Keratinocyte (primary cell): ENCODE measurements at regions not wholly inside any gene's neighbourhood (a gene's known extent, or its start where the extent isn't known, plus 50 kb on each side); places are given as distances from the start of the nearest gene placed in this dataset.

Source experiments
- DNase-seq: peaks from one replicate; pipeline ENCODE4 v3.0.0-alpha.2; 2011; ENCODE audit warnings: low read depth, missing footprints, low spot score
- FAIRE-seq: peaks from 2 replicates; lab custom pipeline; 2011; peaks lifted over from hg19 to GRCh38; lab: Jason Lieb, UNC
- H2AFZ ChIP-seq: 2 replicates; pipeline ENCODE4 v1.6.0; 2012; ENCODE audit warnings: low read length, control low read depth, inconsistent platforms; ENCODE audit not compliant: control insufficient read depth
- H3K27ac ChIP-seq: 2 replicates; pipeline ENCODE4 v1.5.1; 2011; ENCODE audit warnings: low read length; ENCODE audit not compliant: control insufficient read depth, insufficient read depth
- H3K27me3 ChIP-seq: 3 replicates; pipeline ENCODE4 v1.6.0; 2011; ENCODE audit warnings: low read length; ENCODE audit not compliant: control insufficient read depth, insufficient read depth; ENCODE audit errors: extremely low read depth
- H3K36me3 ChIP-seq, 2 experiments: 2 replicates in 1 of 2; 3 replicates in 1 of 2; pipeline ENCODE4 v1.5.1; 2011; ENCODE audit warnings: low read length in 2 of 2, mild to moderate bottlenecking in 1 of 2; ENCODE audit not compliant: control insufficient read depth in 2 of 2, insufficient read depth in 2 of 2; ENCODE audit errors: extremely low read depth in 1 of 2
- H3K4me1 ChIP-seq: 3 replicates; pipeline ENCODE4 v1.5.1; 2011; ENCODE audit warnings: low read length; ENCODE audit not compliant: control insufficient read depth, insufficient read depth; ENCODE audit errors: extremely low read depth
- H3K4me2 ChIP-seq: 3 replicates; pipeline ENCODE4 v1.6.0; 2011; ENCODE audit warnings: low read depth, low read length; ENCODE audit not compliant: control insufficient read depth, insufficient read depth; ENCODE audit errors: extremely low read depth
- H3K4me3 ChIP-seq, 3 experiments: fragments of 200-600 bp in 1 of 3; sonication (generic) in 1 of 3; 2 replicates in 2 of 3; 3 replicates in 1 of 3; pipeline ENCODE4 v1.5.1; 2011 to 2016; ENCODE audit warnings: low read length in 3 of 3, mild to moderate bottlenecking in 3 of 3, control low read depth in 2 of 3, inconsistent platforms in 1 of 3, low read depth in 1 of 3, mixed read lengths in 1 of 3, mixed run types in 1 of 3, moderate library complexity in 1 of 3; ENCODE audit not compliant: control insufficient read depth in 2 of 3, insufficient read depth in 2 of 3; ENCODE audit errors: extremely low read depth in 1 of 3
- H3K79me2 ChIP-seq: 2 replicates; pipeline ENCODE4 v1.6.0; 2012; ENCODE audit warnings: low read length; ENCODE audit not compliant: control insufficient read depth, insufficient read depth
- H3K9ac ChIP-seq: 3 replicates; pipeline ENCODE4 v1.6.0; 2011; ENCODE audit warnings: low read length; ENCODE audit not compliant: control insufficient read depth, insufficient read depth; ENCODE audit errors: extremely low read depth
- H3K9me1 ChIP-seq: 3 replicates; pipeline ENCODE4 v1.6.0; 2011; ENCODE audit warnings: low read length; ENCODE audit not compliant: control insufficient read depth, insufficient read depth; ENCODE audit errors: extremely low read depth
- H3K9me3 ChIP-seq: 2 replicates; pipeline ENCODE4 v1.5.1; 2012; ENCODE audit warnings: low read depth, low read length; ENCODE audit not compliant: control insufficient read depth
- H4K20me1 ChIP-seq: 3 replicates; pipeline ENCODE4 v1.6.0; 2011; ENCODE audit warnings: low read length; ENCODE audit not compliant: control insufficient read depth, insufficient read depth; ENCODE audit errors: extremely low read depth
- EZH2 ChIP-seq: IDR thresholded peaks from one replicate; pipeline ENCODE4 v1.6.1; 2012; ENCODE audit warnings: inconsistent platforms, mild to moderate bottlenecking, low read length, moderate library complexity
- dilution Hi-C: fragments of 300-500 bp; cut with MboI; formaldehyde crosslinking; loops from one replicate; pipeline ENCODE4 v1.7.0; 2020; ENCODE audit warnings: low sequenced_read_pairs; ENCODE audit not compliant: extremely low pct_ligation_motif_present
- TF ChIP-seq, protein P1 (sequence below), 3 experiments: IDR thresholded peaks in 1 of 3; conservative IDR thresholded peaks in 1 of 3; optimal IDR thresholded peaks in 1 of 3; 2 replicates in 2 of 3; 3 replicates in 1 of 3; pipeline versions ENCODE3 to v1.5.1; 2011; ENCODE audit warnings: low read length in 3 of 3, mild to moderate bottlenecking in 3 of 3, moderate library complexity in 2 of 3, control low read depth in 1 of 3, inconsistent platforms in 1 of 3; ENCODE audit not compliant: insufficient read depth in 2 of 3; ENCODE audit errors: extremely low read depth in 1 of 3

DNA sequence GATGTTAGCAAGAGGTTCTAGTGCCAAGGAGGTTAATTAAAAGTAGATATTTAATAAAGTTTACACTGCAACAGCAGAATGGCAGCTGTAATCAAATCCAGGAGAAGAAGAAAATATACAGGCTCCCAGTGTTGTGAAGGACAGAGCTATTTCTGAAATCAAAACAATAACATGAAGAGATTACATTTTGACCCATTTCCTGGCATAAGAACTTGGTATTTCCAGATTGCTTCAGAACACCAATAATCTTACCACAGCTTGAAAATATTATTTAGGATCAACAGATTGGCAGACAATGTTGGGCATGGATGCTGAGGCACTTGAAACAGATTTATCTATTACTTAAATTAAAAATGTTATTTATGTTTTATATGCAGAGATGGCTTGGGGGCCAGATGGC lies 692.5 kb downstream of the KCNA4 start:
- peaks cover 6% of the 10 kb centered on the region for H3K4me1 ChIP-seq

DNA sequence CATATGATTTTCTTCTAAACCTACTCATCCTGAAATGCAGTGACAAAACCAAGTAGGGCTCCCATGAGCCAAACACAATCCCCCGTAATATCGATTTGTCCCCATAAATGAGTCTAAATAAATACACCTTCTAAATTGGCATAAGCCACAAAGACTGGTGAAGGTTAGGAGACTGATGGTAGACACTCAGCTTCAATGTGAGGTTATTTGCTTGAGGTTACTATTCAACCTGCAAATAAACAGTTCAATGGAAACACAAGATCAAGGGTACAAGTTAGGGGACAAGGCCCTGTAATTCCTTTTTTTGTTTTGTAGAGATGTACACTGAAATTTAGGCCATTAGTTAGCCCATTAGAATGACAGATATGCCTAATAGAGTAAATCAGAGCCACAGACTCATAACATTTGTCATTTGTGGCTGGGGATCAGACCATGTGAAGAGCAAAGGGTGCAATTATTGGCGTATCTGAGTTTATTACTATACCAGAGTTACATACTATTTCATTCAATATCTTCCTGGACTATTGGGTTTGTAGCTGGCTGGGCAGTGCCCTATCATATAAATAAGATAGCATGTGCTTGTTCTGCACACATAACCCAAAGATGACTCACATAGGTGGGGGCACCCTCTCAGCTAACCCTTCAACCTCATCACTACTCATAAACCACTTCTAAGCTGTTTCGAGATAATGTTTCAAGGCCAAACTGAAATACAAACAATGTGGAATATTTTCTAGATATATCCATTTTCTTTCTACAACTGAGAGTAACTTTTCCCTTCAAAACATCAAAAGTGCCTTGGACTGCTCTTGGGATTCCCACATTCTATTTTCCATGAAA lies 695.3 kb downstream of the KCNA4 start:
- Histone ChIP-seq H3K36me3 (no peaks in the 10 kb centered on the region), H3K4me1 (no peaks in the 10 kb centered on the region), H2AFZ (no peak overlapping the region), H4K20me1 (no peaks in the 10 kb centered on the region), H3K9me3 (no peaks in the 10 kb centered on the region), H3K27me3 (no peaks in the 10 kb centered on the region), H3K27ac (no peak overlapping the region), H3K9me1 (no peaks in the 10 kb centered on the region), H3K4me3 (no peak overlapping the region), H3K4me2 (no peak overlapping the region), H3K79me2 (no peaks in the 10 kb centered on the region), H3K9ac (no peak overlapping the region)
- no peak for FAIRE-seq
- dilution Hi-C loops: no loop called here
- TF ChIP-seq EZH2: no peak
- TF ChIP-seq, protein P1, sequence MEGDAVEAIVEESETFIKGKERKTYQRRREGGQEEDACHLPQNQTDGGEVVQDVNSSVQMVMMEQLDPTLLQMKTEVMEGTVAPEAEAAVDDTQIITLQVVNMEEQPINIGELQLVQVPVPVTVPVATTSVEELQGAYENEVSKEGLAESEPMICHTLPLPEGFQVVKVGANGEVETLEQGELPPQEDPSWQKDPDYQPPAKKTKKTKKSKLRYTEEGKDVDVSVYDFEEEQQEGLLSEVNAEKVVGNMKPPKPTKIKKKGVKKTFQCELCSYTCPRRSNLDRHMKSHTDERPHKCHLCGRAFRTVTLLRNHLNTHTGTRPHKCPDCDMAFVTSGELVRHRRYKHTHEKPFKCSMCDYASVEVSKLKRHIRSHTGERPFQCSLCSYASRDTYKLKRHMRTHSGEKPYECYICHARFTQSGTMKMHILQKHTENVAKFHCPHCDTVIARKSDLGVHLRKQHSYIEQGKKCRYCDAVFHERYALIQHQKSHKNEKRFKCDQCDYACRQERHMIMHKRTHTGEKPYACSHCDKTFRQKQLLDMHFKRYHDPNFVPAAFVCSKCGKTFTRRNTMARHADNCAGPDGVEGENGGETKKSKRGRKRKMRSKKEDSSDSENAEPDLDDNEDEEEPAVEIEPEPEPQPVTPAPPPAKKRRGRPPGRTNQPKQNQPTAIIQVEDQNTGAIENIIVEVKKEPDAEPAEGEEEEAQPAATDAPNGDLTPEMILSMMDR (optimal IDR thresholded peaks at IDR 0.05 in 1 of 3, IDR thresholded peaks at IDR 0.05 in 1 of 3, conservative IDR thresholded peaks at IDR 0.05 in 1 of 3; ENCODE audit: extremely low read depth in 1 of 3, insufficient read depth in 2 of 3, low read length in 3 of 3): no peak
- DNase-seq: no peak

More for the DNA sequence above, 692.5 kb downstream of the KCNA4 start:
- Histone ChIP-seq H4K20me1 (no peaks in the 10 kb centered on the region), H3K27ac (no peak overlapping the region), H3K9me3 (no peaks in the 10 kb centered on the region), H3K27me3 (no peaks in the 10 kb centered on the region), H3K36me3 (no peaks in the 10 kb centered on the region), H3K4me2 (no peak overlapping the region), H3K4me3 (no peak overlapping the region), H3K9me1 (no peaks in the 10 kb centered on the region), H3K9ac (no peak overlapping the region), H3K79me2 (no peaks in the 10 kb centered on the region), H2AFZ (no peak overlapping the region)
- dilution Hi-C loops: no loop called here
- no peak for TF ChIP-seq EZH2
- TF ChIP-seq, protein P1 (optimal IDR thresholded peaks at IDR 0.05 in 1 of 3, IDR thresholded peaks at IDR 0.05 in 1 of 3, conservative IDR thresholded peaks at IDR 0.05 in 1 of 3; ENCODE audit: extremely low read depth in 1 of 3, insufficient read depth in 2 of 3, low read length in 3 of 3): no peak
- no peak for DNase-seq
- no peak for FAIRE-seq
